GM19452 (cell line): ENCODE measurements at regions not wholly inside any gene's neighbourhood (a gene's known extent, or its start where the extent isn't known, plus 50 kb on each side); places are given as distances from the start of the nearest gene placed in this dataset.
A peak's percentile ranks its signal among the peaks of the same experiment; 100 is the strongest.

ENCODE experiments used
- ATAC-seq: cut with Tn5 transposase; IDR thresholded peaks from one replicate; pipeline ENCODE4 v1.9.1; 2021; ENCODE audit not compliant: unreplicated experiment

DNA sequence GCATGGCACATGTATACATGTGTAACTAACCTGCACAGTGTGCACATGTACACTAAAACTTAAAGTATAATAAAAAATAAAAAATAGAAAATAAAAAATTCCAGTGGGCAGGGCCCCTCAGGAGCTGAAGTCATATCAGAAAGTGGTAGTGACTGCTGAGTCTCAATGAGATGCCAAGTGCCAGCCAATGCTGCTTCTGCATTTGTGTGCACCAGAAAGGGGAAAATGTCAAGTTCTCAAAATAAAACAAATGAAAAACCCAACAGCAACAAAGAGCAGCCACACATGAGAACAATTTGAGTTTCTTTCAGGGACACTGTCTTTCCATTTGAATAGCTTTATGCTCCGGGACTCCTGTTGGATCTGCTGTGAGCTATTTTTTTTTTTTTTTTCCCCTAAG is 117.2 kb upstream of the CCDC112 start:
- no peak for ATAC-seq

GRCh38 chr5:115409094-115409493 is 112.6 kb upstream of the CCDC112 start:
- ATAC-seq: no peak

- ATAC-seq: no peak
These were observed 106.5 kb upstream of the CCDC112 start for GRCh38 chr5:115402822-115403577.

DNA sequence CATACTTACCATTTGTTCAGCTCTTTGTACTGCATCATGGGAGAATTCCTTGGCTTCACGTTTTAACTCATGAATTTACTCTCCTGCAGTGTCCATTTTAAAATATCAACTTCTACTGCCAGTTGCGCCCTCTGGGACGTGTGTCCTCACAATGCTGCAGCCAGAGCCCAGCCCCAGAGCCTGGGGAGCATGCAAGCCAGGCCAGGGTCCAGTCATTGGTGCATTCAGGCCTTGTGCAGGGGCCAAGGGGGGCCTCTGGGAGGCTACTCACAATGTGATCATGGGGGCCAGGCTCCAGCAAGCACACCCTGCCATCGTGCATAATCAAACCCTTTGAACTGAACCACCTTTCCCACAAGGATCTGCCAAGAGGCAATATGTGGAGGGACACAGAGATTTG is 105.6 kb upstream of the CCDC112 start:
- ATAC-seq: no peak

GRCh38 chr5:115398719-115399118 is 102.3 kb upstream of the CCDC112 start:
- ATAC-seq: no peak

DNA sequence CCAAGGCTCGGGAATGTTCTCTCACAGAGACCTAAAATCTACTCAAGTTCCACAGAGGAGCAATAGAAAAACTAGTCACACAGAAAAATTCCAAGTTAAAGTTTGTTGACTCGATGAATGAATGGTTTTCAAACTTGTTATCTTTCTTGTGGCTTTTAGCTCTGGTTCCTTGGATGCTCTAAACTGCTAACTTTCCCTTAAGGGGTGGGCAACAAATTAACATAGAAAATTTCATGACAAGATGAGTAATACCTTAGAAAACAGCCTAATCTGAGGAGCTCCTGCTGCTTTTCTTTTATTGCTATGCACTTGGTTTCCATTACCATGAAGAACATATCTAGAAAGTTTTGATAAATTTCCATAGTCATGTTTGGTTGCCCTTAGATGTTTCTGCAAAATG is 100.2 kb upstream of the CCDC112 start:
- ATAC-seq: no peak

GRCh38 chr5:115396081-115396480 is 99.6 kb upstream of the CCDC112 start:
- no peak for ATAC-seq

DNA sequence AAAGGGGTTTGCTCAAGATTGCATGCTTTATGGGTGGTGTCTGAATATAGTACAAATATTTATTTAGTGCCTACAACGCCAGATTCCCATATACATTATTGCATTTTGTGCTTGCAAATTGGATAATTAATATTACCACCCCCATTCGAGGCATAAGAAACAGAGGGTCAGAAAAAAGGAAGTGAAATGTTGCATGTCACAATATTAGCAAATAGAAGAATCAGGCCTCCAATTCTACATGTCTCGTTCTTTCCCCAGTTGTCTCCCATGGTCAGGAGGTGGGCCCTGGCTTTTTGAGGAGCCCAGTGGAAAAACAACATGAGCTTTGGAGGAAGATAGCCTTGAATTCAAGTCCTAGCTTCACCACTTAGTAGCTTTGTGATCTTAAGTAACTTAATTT is 98.1 kb upstream of the CCDC112 start:
- no peak for ATAC-seq

- ATAC-seq: no peak
These were observed 96.8 kb upstream of the CCDC112 start for GRCh38 chr5:115393239-115393638.

GRCh38 chr5:115392611-115393010 is 96.2 kb upstream of the CCDC112 start:
- ATAC-seq: no peak

- ATAC-seq: no peak
These were observed 95.3 kb upstream of the CCDC112 start for GRCh38 chr5:115391780-115392179.

GRCh38 chr5:115389799-115390382 is 93.4 kb upstream of the CCDC112 start:
- ATAC-seq: no peak

DNA sequence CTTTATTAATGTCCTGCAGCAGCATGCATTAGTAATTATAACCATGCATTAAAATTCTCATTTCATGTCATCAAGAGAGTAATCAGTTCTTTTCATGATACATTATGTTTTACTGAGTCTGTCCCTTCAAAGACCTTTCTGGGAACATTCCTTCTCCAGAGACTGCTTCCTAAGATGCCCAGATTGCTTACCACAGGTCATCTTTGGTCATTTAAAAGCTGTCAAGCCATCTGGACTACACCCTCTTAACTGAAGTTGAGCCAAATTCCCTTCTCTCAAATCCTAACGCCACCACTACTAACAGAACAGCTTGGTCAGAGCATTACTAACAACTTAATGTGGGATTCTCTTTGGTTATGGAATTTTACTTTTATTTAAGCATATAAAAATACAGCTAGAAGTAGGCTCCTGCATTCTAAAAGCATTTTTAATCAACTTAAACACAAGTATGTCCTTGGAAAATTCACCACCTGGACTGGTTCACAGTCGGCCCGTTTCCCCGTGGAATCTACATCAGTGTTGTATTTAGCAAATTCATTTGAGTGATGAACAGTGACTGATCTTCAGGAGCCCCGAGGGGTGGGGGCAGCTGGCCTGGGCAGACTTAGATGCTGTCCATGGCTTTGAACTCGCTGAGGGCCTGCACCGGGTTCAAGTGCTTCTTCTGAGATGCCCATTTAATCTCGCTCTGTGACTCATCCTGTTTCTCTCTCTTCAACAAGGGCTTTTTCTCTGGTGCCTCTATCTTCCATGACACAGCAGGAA is 92.8 kb upstream of the CCDC112 start:
- ATAC-seq: no peak

GRCh38 chr5:115388240-115388639 is 91.8 kb upstream of the CCDC112 start:
- no peak for ATAC-seq

- ATAC-seq: no peak
These were observed 91.4 kb upstream of the CCDC112 start for GRCh38 chr5:115387816-115388215.

GRCh38 chr5:115386657-115387056 is 90.2 kb upstream of the CCDC112 start:
- no peak for ATAC-seq

DNA sequence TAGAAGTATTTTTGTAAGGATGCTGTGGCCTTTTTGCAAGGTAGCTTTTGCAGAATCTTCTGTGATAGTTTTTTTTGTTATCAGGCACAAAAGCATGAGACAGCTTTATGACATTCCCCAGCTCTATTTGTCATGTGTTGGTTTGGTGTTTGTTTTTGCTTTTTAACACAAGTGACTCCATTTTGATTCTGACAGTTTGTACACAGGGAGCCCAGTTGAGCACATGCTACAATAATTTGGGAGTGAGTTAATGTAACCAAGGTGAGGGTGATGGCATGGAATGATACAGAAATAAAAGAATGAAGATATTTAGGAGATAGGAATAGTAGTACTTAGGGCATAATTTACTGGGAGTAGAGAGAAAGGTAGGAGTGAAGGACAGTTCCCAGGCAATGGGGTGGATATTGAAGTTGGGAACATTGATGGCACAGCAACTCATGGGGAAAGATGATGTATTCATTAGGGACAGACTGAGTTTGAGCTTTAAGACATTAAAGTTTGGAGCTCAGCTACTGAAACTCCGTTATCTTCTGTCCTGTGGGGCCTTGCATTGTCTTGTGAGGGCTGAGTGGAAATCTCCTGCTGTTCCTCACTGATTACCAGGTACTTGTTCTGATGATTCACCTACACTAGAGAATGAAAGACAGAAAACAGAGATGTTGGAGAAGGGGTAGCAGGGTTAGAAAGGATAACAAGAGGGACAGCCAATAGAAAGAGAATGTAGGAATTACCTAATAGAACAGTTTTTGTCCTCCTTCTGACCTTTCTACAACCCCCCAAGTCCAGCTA is 88.3 kb upstream of the CCDC112 start:
- ATAC-seq: no peak

DNA sequence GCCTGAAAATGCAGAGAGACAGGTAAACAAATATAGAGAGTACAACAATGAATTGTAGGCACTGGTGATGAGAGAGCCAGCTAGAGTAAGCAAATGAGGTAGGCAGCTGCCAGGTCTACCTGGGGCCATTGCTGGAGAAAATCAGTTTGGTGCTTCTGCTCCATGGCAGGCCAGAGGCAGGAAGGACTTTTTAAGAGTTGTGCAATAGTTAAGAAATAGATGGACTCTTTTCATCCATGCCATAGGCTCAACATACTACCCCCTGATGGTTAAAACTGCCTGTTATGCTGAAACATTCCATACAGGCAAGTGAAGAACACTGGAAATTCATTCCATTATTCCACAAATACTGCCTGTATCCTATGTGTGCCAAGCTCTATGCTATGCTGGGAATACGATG is 86.5 kb upstream of the CCDC112 start:
- ATAC-seq: no peak

DNA sequence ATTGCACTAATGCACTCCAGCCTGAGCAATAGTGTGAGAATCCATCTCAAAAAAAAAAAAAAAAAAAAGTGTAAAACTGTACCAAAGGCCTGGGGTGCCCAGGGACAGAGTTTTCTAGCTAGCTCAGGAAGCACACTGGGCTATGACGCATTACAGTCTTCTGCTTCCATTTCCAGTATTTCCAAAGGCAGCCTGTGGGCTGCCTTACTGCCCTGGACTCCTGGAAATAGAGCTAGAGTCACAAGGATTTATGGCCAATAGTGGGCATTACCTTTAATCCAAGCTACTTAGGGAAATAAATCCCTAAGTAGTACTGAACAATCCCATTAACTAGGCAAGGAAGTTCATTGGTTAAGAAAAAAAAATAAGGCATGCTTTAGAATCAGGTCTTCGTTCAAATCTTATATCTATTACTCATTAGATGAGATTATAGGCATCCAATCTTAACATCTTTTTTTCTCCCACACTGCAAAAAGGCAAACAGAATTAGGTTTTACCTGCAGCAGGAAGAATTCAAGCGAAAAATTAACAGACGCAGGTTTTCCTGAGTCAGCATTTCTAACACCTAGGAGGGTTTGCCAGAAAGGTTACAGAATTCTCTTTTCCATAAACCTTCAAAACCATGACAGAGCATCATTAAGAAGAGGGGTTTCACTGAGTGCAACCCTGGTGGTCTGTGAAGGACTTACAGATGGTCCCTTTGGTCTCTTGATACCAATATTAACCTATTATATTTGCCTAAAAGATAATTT is 85.6 kb upstream of the CCDC112 start:
- no peak for ATAC-seq

GRCh38 chr5:115379622-115380344 is 83.3 kb upstream of the CCDC112 start:
- peak; percentile 70 for ATAC-seq
